ENCODE measurements at regions not wholly inside any gene's neighbourhood (a gene's known extent, or its start where the extent isn't known, plus 50 kb on each side); places are given as distances from the start of the nearest gene placed in this dataset.

DNA sequence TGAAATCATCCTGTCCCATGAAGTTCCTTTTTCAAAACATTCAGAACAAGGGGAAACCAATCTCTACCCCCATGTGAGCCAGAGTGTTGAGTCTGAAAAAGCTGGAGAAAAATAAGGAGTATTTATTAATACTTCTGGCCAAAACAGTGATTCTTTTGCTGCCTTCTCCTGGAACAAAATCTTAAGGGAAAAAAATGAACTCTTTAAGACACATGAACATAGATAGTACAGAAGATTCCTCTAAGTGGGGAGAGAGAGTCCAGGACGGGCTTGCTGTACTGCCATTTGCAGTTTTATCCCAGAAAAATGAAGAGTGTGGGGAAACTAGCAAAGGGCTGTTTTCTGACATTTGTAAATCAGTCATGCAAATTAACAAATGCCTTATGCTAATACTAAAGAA lies 173.4 kb upstream of the CELF2 start:
- no peaks in the 10 kb centered on the region for H3K4me1 ChIP-seq
- no peak for TF ChIP-seq POLR2A (IDR thresholded peaks at IDR 0.05)
- TF ChIP-seq POLR2AphosphoS5 (IDR thresholded peaks at IDR 0.05; ENCODE audit: insufficient read depth in 1 of 2, low read depth in 1 of 2) = no peak
- TF ChIP-seq, protein P1, sequence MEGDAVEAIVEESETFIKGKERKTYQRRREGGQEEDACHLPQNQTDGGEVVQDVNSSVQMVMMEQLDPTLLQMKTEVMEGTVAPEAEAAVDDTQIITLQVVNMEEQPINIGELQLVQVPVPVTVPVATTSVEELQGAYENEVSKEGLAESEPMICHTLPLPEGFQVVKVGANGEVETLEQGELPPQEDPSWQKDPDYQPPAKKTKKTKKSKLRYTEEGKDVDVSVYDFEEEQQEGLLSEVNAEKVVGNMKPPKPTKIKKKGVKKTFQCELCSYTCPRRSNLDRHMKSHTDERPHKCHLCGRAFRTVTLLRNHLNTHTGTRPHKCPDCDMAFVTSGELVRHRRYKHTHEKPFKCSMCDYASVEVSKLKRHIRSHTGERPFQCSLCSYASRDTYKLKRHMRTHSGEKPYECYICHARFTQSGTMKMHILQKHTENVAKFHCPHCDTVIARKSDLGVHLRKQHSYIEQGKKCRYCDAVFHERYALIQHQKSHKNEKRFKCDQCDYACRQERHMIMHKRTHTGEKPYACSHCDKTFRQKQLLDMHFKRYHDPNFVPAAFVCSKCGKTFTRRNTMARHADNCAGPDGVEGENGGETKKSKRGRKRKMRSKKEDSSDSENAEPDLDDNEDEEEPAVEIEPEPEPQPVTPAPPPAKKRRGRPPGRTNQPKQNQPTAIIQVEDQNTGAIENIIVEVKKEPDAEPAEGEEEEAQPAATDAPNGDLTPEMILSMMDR (IDR thresholded peaks at IDR 0.05) = no peak
- no peaks in the 10 kb centered on the region for H3K36me3 ChIP-seq
- no peaks in the 10 kb centered on the region for H3K27me3 ChIP-seq
- H3K4me3 ChIP-seq = no peak overlapping the region
- peaks cover 3% of the 10 kb centered on the region for H3K9me3 ChIP-seq
- intact Hi-C loops (cut with DNase I) = no loop called here
- DNase-seq (ENCODE audit: extremely low spot score in 2 of 2) = no peak
- no peak overlapping the region for H3K27ac ChIP-seq

DNA sequence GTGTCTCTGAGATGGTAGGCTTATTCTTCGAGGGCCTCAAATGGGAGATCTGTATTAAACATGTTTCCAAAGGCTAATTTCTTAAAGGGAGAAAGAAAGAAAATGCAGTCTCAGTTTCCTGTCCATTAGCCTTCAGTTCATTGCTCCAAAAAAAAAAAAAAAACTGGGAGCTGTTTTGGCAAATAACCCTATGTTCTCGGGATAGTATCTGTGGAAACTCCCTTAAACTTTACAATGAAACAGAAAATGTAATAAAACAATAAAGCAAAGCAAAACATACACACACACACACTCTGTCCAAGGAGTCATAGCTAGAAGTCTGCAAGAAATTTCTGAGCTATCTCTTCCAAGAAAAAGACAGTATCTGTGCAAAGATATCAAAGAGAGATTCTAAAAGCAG lies 172.5 kb upstream of the CELF2 start:
- H3K36me3 ChIP-seq = no peaks in the 10 kb centered on the region
- DNase-seq (ENCODE audit: extremely low spot score in 2 of 2) = no peak
- TF ChIP-seq POLR2AphosphoS5 (IDR thresholded peaks at IDR 0.05; ENCODE audit: insufficient read depth in 1 of 2, low read depth in 1 of 2) (no peak), POLR2A (IDR thresholded peaks at IDR 0.05) (no peak)
- TF ChIP-seq, protein P1 (IDR thresholded peaks at IDR 0.05) = no peak
- H3K9me3 ChIP-seq = no peaks in the 10 kb centered on the region
- intact Hi-C loops (cut with DNase I) = no loop called here
- H3K4me1 ChIP-seq = no peaks in the 10 kb centered on the region
- H3K27ac ChIP-seq = no peak overlapping the region
- H3K27me3 ChIP-seq = no peaks in the 10 kb centered on the region
- no peak overlapping the region for H3K4me3 ChIP-seq

DNA sequence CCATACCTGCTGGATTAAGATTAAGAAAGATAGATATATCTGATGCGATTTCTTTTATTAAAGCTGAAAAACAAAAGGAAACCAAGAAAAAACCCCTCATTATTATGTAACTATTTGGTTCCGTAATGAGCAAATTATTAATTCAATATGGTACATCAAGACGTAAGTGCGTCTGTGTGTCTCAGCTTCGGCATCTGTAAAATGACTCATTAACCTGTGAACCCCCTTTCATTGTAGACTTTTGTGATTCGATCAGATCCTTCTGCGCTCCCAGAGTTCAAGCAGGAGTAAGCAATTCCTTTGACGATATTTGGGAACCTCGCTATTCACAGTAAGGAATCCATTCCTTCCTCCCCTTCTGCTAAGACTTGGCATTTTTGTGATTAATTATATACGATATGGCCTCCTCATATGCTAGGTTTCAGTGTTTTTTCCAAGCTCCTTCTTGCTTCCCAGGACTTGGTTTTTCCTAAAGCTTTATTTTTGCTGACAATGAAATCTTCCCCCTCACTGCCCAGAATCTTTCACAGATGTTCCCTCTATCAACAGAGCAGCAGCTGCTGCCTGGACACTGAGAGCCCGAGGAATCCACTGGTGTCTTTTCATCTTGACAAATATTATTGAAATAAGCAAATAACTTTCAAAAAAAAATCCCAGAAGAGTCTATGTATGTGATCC lies 171.7 kb upstream of the CELF2 start:
- Histone ChIP-seq H3K4me3 (peak overlapping the region in 1 of 2 donors; percentile 16), H3K27ac (no peak overlapping the region), H3K27me3 (no peaks in the 10 kb centered on the region), H3K9me3 (no peaks in the 10 kb centered on the region), H3K4me1 (no peaks in the 10 kb centered on the region), H3K36me3 (no peaks in the 10 kb centered on the region)
- intact Hi-C loops (cut with DNase I) = no loop called here
- TF ChIP-seq, protein P1 (IDR thresholded peaks at IDR 0.05) = no peak
- TF ChIP-seq POLR2A (IDR thresholded peaks at IDR 0.05) (no peak), POLR2AphosphoS5 (IDR thresholded peaks at IDR 0.05; ENCODE audit: insufficient read depth in 1 of 2, low read depth in 1 of 2) (no peak)
- DNase-seq (ENCODE audit: extremely low spot score in 2 of 2) = no peak

DNA sequence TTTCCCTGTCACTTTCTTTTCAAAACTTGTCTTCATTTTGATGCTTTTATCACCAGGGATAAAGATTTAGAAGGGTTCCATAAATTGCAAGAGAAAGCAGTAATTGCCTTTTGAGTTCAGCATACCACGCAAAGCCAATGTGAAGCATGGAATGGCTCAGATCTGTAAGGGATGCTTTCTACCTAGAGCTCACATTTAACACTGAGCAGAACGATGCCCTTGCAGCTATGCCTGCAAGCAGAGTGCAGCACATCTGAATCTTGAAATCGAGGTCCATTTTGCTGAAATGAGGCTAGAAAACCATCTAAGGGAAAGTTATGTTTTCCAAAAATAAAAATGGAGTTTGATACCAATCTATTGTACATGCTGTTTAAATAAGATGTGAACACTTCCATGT lies 171.2 kb upstream of the CELF2 start:
- no peak for DNase-seq (ENCODE audit: extremely low spot score in 2 of 2)
- Histone ChIP-seq H3K27me3 (no peaks in the 10 kb centered on the region), H3K9me3 (no peaks in the 10 kb centered on the region), H3K27ac (no peak overlapping the region), H3K4me1 (no peaks in the 10 kb centered on the region), H3K4me3 (no peak overlapping the region), H3K36me3 (no peaks in the 10 kb centered on the region)
- TF ChIP-seq POLR2AphosphoS5 (IDR thresholded peaks at IDR 0.05; ENCODE audit: insufficient read depth in 1 of 2, low read depth in 1 of 2) (no peak), POLR2A (IDR thresholded peaks at IDR 0.05) (no peak)
- TF ChIP-seq, protein P1 (IDR thresholded peaks at IDR 0.05) = no peak
- intact Hi-C loops (cut with DNase I) = no loop called here

DNA sequence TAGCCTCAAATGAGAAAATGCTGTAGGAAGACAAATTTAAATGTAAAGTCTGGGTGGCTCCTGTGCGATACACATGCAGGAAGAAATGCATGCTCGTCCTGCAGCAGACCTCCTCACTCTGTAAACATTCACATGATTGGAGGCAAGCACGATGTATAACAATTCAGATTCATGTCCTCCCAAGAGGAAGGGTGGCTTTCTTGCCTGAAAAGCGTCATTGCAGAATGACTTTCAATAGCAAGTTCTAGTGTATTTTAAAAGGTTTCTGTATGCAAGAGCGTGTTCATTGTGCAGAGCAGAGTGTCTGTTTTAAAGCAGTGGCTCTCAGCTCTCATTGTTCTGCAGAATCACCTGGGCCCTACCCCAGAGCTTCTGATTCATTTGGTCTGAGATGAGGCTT lies 170.3 kb upstream of the CELF2 start:
- TF ChIP-seq POLR2A (IDR thresholded peaks at IDR 0.05) (no peak), POLR2AphosphoS5 (IDR thresholded peaks at IDR 0.05; ENCODE audit: insufficient read depth in 1 of 2, low read depth in 1 of 2) (no peak)
- TF ChIP-seq, protein P1 (IDR thresholded peaks at IDR 0.05) = no peak
- Histone ChIP-seq H3K4me1 (no peaks in the 10 kb centered on the region), H3K27me3 (no peaks in the 10 kb centered on the region), H3K27ac (no peak overlapping the region), H3K4me3 (no peak overlapping the region), H3K9me3 (no peaks in the 10 kb centered on the region), H3K36me3 (no peaks in the 10 kb centered on the region)
- DNase-seq (ENCODE audit: extremely low spot score in 2 of 2) = no peak
- intact Hi-C loops (cut with DNase I) = no loop called here
